ENCODE measurements at regions not wholly inside any gene's neighbourhood (a gene's known extent, or its start where the extent isn't known, plus 50 kb on each side); places are given as distances from the start of the nearest gene placed in this dataset.
"Not testable (repeated sequence)": the region's sequence is repeated elsewhere in the genome, so short reads cannot be mapped to it uniquely, and the experiment has no call there.

DNA sequence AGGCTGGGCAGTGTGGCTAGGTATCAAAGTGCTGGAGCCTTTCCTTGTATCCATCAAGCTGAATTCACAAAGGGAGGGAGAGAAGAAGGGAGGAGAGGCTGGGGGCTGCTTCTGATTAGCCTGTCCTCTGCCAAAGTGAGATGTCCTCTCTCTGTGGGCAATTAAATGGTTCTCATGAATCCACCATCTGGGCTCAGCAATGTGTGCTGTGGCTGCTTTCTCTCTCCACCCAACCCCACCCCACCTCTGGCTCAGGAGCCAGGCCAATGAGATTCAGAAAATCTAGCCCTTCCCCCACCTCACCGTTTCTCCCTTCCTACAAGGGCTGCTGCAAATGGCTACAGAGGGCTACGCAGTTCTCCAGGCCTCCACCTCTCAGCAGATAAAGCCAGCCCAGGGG lies 154.6 kb downstream of the TENT5C start:
- no peak overlapping the region for H3K4me3 ChIP-seq (replicated peaks in 1 of 4; ENCODE audit: control extremely low read depth in 1 of 4, insufficient read depth in 1 of 4, low read depth in 3 of 4, low read length in 4 of 4)
- no peaks in the 10 kb centered on the region for H4K20me1 ChIP-seq (ENCODE audit: control insufficient read depth, extremely low read depth, insufficient read depth, low read length)
- no peaks in the 10 kb centered on the region for H3K79me2 ChIP-seq (ENCODE audit: control insufficient read depth, insufficient read depth, low read length)
- no peak overlapping the region for H2AFZ ChIP-seq (ENCODE audit: low read length)
- no peaks in the 10 kb centered on the region for H3K9me3 ChIP-seq (ENCODE audit: control insufficient read depth, insufficient read depth, low read depth, low read length)
- TF ChIP-seq CTCF (conservative IDR thresholded peaks at IDR 0.05 in 1 of 2, IDR thresholded peaks at IDR 0.05 in 1 of 2; ENCODE audit: low read depth in 1 of 2, low read length in 2 of 2), result no peak
- no peak for TF ChIP-seq EZH2 (IDR thresholded peaks at IDR 0.05; ENCODE audit: low read length, missing control alignments)
- H3K4me1 ChIP-seq (ENCODE audit: control insufficient read depth, extremely low read depth, insufficient read depth, low read length), result peaks cover 7% of the 10 kb centered on the region
- H3K9ac ChIP-seq (ENCODE audit: insufficient read depth, low read length), result no peak overlapping the region
- no peak overlapping the region for H3K4me2 ChIP-seq (ENCODE audit: extremely low read depth, insufficient read depth, low read length)
- DNase-seq (ENCODE audit: low read depth in 2 of 2), result no peak
- H3K36me3 ChIP-seq (ENCODE audit: control insufficient read depth, insufficient read depth, low read length), result no peaks in the 10 kb centered on the region
- no peaks in the 10 kb centered on the region for H3K27me3 ChIP-seq (ENCODE audit: control insufficient read depth, insufficient read depth, low read length)
- H3K27ac ChIP-seq (ENCODE audit: insufficient read depth, low read length), result no peak overlapping the region

DNA sequence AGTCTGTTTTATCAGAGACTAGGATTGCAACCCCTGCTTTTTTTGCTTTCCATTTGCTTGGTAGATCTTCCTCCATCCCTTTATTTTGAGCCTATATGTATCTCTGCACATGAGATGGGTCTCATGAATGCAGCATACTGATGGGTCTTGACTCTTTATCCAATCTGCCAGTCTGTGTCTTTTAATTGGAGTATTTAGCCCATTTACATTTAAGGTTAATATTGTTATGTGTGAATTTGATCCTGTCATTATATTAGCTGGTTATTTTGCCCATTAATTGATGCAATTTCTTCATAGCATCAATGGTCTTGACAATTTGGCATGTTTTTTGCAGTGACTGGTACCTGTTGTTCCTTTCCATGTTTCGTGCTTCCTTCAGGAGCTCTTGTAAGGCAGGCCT lies 161.7 kb downstream of the GDAP2 start:
- H3K36me3 ChIP-seq (ENCODE audit: control insufficient read depth, insufficient read depth, low read length); H3K27ac ChIP-seq (ENCODE audit: insufficient read depth, low read length); H3K79me2 ChIP-seq (ENCODE audit: control insufficient read depth, insufficient read depth, low read length); H3K4me2 ChIP-seq (ENCODE audit: extremely low read depth, insufficient read depth, low read length); H4K20me1 ChIP-seq (ENCODE audit: control insufficient read depth, extremely low read depth, insufficient read depth, low read length); DNase-seq (ENCODE audit: low read depth in 2 of 2); H3K4me1 ChIP-seq (ENCODE audit: control insufficient read depth, extremely low read depth, insufficient read depth, low read length); H2AFZ ChIP-seq (ENCODE audit: low read length); H3K9me3 ChIP-seq (ENCODE audit: control insufficient read depth, insufficient read depth, low read depth, low read length); H3K27me3 ChIP-seq (ENCODE audit: control insufficient read depth, insufficient read depth, low read length); H3K9ac ChIP-seq (ENCODE audit: insufficient read depth, low read length); H3K4me3 ChIP-seq (replicated peaks in 1 of 4; ENCODE audit: control extremely low read depth in 1 of 4, insufficient read depth in 1 of 4, low read depth in 3 of 4, low read length in 4 of 4): not testable (repeated sequence)

GRCh38 chr1:117770981-117771531 lies 158.4 kb downstream of the GDAP2 start:
- H3K4me3 ChIP-seq (replicated peaks in 1 of 4; ENCODE audit: control extremely low read depth in 1 of 4, insufficient read depth in 1 of 4, low read depth in 3 of 4, low read length in 4 of 4), result no peak overlapping the region
- no peaks in the 10 kb centered on the region for H3K4me1 ChIP-seq (ENCODE audit: control insufficient read depth, extremely low read depth, insufficient read depth, low read length)
- H3K27me3 ChIP-seq (ENCODE audit: control insufficient read depth, insufficient read depth, low read length), result no peaks in the 10 kb centered on the region
- H3K9ac ChIP-seq (ENCODE audit: insufficient read depth, low read length), result no peak overlapping the region
- no peak for DNase-seq (ENCODE audit: low read depth in 2 of 2)
- no peaks in the 10 kb centered on the region for H3K36me3 ChIP-seq (ENCODE audit: control insufficient read depth, insufficient read depth, low read length)
- H3K9me3 ChIP-seq (ENCODE audit: control insufficient read depth, insufficient read depth, low read depth, low read length), result no peaks in the 10 kb centered on the region
- no peak for TF ChIP-seq CTCF (conservative IDR thresholded peaks at IDR 0.05 in 1 of 2, IDR thresholded peaks at IDR 0.05 in 1 of 2; ENCODE audit: low read depth in 1 of 2, low read length in 2 of 2)
- no peak for TF ChIP-seq EZH2 (IDR thresholded peaks at IDR 0.05; ENCODE audit: low read length, missing control alignments)
- H3K4me2 ChIP-seq (ENCODE audit: extremely low read depth, insufficient read depth, low read length), result no peak overlapping the region
- H3K79me2 ChIP-seq (ENCODE audit: control insufficient read depth, insufficient read depth, low read length), result no peaks in the 10 kb centered on the region
- H2AFZ ChIP-seq (ENCODE audit: low read length), result no peak overlapping the region
- no peaks in the 10 kb centered on the region for H4K20me1 ChIP-seq (ENCODE audit: control insufficient read depth, extremely low read depth, insufficient read depth, low read length)
- no peak overlapping the region for H3K27ac ChIP-seq (ENCODE audit: insufficient read depth, low read length)
